ENCODE measurements at regions not wholly inside any gene's neighbourhood (a gene's known extent, or its start where the extent isn't known, plus 50 kb on each side); places are given as distances from the start of the nearest gene placed in this dataset.

- Histone ChIP-seq H3K27me3 (peaks cover 43% of the 10 kb centered on the region), H3K9ac (no peak overlapping the region), H3K27ac (no peak overlapping the region), H3K9me3 (ENCODE audit: low read depth) (no peaks in the 10 kb centered on the region), H3F3A (ENCODE audit: low read depth) (no peaks in the 10 kb centered on the region), H3K4me2 (no peak overlapping the region), H3K79me2 (ENCODE audit: low read depth) (no peaks in the 10 kb centered on the region), H4K20me1 (ENCODE audit: low read depth) (no peaks in the 10 kb centered on the region), H3K4me3 (no peak overlapping the region), H2AFZ (replicated peaks) (no peak overlapping the region), H3K4me1 (peaks cover 6% of the 10 kb centered on the region), H3K36me3 (no peaks in the 10 kb centered on the region)
- DNase-seq (ENCODE audit: low spot score), result no peak
- H3K27ac Mint-ChIP-seq, result no peak overlapping the region
- TF ChIP-seq EZH2phosphoT487 (IDR thresholded peaks at IDR 0.05) (no peak), CTCF (IDR thresholded peaks at IDR 0.05) (no peak), EZH2 (IDR thresholded peaks at IDR 0.05) (no peak)
- H3K9me3 Mint-ChIP-seq, result peaks cover 6% of the 10 kb centered on the region
- H3K4me1 Mint-ChIP-seq, result peaks cover 34% of the 10 kb centered on the region
- peaks cover 19% of the 10 kb centered on the region for H3K27me3 Mint-ChIP-seq (ENCODE audit: insufficient read depth, low read depth)
- H3K36me3 Mint-ChIP-seq, result no peaks in the 10 kb centered on the region
- no peak overlapping the region for H3K4me3 Mint-ChIP-seq
These were observed 181.3 kb downstream of the INHBB start for GRCh38 chr2:120526997-120527945.

GRCh38 chr2:120528051-120528692, 182.2 kb downstream of the INHBB start:
- H3K4me1 Mint-ChIP-seq, result peaks cover 30% of the 10 kb centered on the region
- H3K4me3 ChIP-seq, result no peak overlapping the region
- H3K36me3 ChIP-seq, result no peaks in the 10 kb centered on the region
- no peaks in the 10 kb centered on the region for H3K9me3 ChIP-seq (ENCODE audit: low read depth)
- peaks cover 9% of the 10 kb centered on the region for H3K9me3 Mint-ChIP-seq
- no peaks in the 10 kb centered on the region for H3F3A ChIP-seq (ENCODE audit: low read depth)
- no peak overlapping the region for H3K27ac Mint-ChIP-seq
- DNase-seq (ENCODE audit: low spot score), result no peak
- TF ChIP-seq EZH2 (IDR thresholded peaks at IDR 0.05), result no peak
- no peak for TF ChIP-seq EZH2phosphoT487 (IDR thresholded peaks at IDR 0.05)
- TF ChIP-seq CTCF (IDR thresholded peaks at IDR 0.05), result no peak
- no peak overlapping the region for H3K27ac ChIP-seq
- no peak overlapping the region for H3K4me2 ChIP-seq
- H3K79me2 ChIP-seq (ENCODE audit: low read depth), result no peaks in the 10 kb centered on the region
- H3K4me3 Mint-ChIP-seq, result no peak overlapping the region
- H3K36me3 Mint-ChIP-seq, result no peaks in the 10 kb centered on the region
- H3K4me1 ChIP-seq, result peaks cover 3% of the 10 kb centered on the region
- H2AFZ ChIP-seq (replicated peaks), result no peak overlapping the region
- no peak overlapping the region for H3K9ac ChIP-seq
- H3K27me3 Mint-ChIP-seq (ENCODE audit: insufficient read depth, low read depth), result peaks cover 16% of the 10 kb centered on the region
- H4K20me1 ChIP-seq (ENCODE audit: low read depth), result no peaks in the 10 kb centered on the region
- peaks cover 43% of the 10 kb centered on the region for H3K27me3 ChIP-seq

GRCh38 chr2:120528693-120529076, 182.7 kb downstream of the INHBB start:
- no peak overlapping the region for H3K27ac Mint-ChIP-seq
- H4K20me1 ChIP-seq (ENCODE audit: low read depth), result no peaks in the 10 kb centered on the region
- no peaks in the 10 kb centered on the region for H3K36me3 Mint-ChIP-seq
- no peak overlapping the region for H2AFZ ChIP-seq (replicated peaks)
- H3K36me3 ChIP-seq, result no peaks in the 10 kb centered on the region
- no peak overlapping the region for H3K9ac ChIP-seq
- H3K9me3 ChIP-seq (ENCODE audit: low read depth), result no peaks in the 10 kb centered on the region
- no peak overlapping the region for H3K4me2 ChIP-seq
- no peak overlapping the region for H3K27ac ChIP-seq
- no peak overlapping the region for H3K4me3 Mint-ChIP-seq
- no peaks in the 10 kb centered on the region for H3F3A ChIP-seq (ENCODE audit: low read depth)
- DNase-seq (ENCODE audit: low spot score), result no peak
- peaks cover 9% of the 10 kb centered on the region for H3K9me3 Mint-ChIP-seq
- H3K27me3 ChIP-seq, result peaks cover 42% of the 10 kb centered on the region
- H3K4me1 Mint-ChIP-seq, result peaks cover 28% of the 10 kb centered on the region
- peaks cover 14% of the 10 kb centered on the region for H3K27me3 Mint-ChIP-seq (ENCODE audit: insufficient read depth, low read depth)
- H3K4me3 ChIP-seq, result no peak overlapping the region
- peaks cover 3% of the 10 kb centered on the region for H3K4me1 ChIP-seq
- H3K79me2 ChIP-seq (ENCODE audit: low read depth), result no peaks in the 10 kb centered on the region
- TF ChIP-seq EZH2 (IDR thresholded peaks at IDR 0.05) (no peak), EZH2phosphoT487 (IDR thresholded peaks at IDR 0.05) (no peak), CTCF (IDR thresholded peaks at IDR 0.05) (no peak)
